ENCODE measurements at regions not wholly inside any gene's neighbourhood (a gene's known extent, or its start where the extent isn't known, plus 50 kb on each side); places are given as distances from the start of the nearest gene placed in this dataset.

- Histone ChIP-seq H3K4me1 (ENCODE audit: control insufficient read depth, extremely low read depth, insufficient read depth, low read length) (no peaks in the 10 kb centered on the region), H4K20me1 (replicated peaks; ENCODE audit: control insufficient read depth, extremely low read depth, insufficient read depth, low read length) (no peaks in the 10 kb centered on the region), H3K27me3 (ENCODE audit: control insufficient read depth in 2 of 2, insufficient read depth in 2 of 2, low read length in 2 of 2) (no peaks in the 10 kb centered on the region), H3K36me3 (ENCODE audit: control insufficient read depth in 2 of 2, extremely low read depth in 1 of 2, insufficient read depth in 2 of 2, low read length in 2 of 2) (no peaks in the 10 kb centered on the region), H3K9me3 (replicated peaks; ENCODE audit: control insufficient read depth, insufficient read depth, low read length) (no peaks in the 10 kb centered on the region), H3K4me3 (replicated peaks in 1 of 3; ENCODE audit: insufficient read depth in 1 of 3, low read depth in 1 of 3, low read length in 3 of 3) (no peak overlapping the region), H3K27ac (ENCODE audit: insufficient read depth, low read depth, low read length) (no peak overlapping the region), H2AFZ (ENCODE audit: low read depth, low read length) (no peak overlapping the region), H3K9me1 (replicated peaks; ENCODE audit: control insufficient read depth, extremely low read depth, insufficient read depth, low read length) (no peaks in the 10 kb centered on the region), H3K4me2 (ENCODE audit: insufficient read depth, low read length) (no peak overlapping the region), H3K9ac (replicated peaks; ENCODE audit: extremely low read depth, insufficient read depth, low read length) (no peak overlapping the region), H3K79me2 (ENCODE audit: control insufficient read depth, insufficient read depth, low read length) (no peaks in the 10 kb centered on the region)
- CTCF ChIA-PET, result no interaction called here
- DNase-seq (ENCODE audit: low read depth, low spot score) (no peak), FAIRE-seq (no peak)
- intact Hi-C loops (cut with micrococcal nuclease), result loop anchor here (5.0 kb wide), 1 partner anchor 309 kb away; no protein-coding TSS in a partner anchor
- no peak for TF ChIP-seq JUN (IDR thresholded peaks at IDR 0.05; ENCODE audit: borderline replicate concordance, insufficient read depth, insufficient read length, low read depth)
- TF ChIP-seq GATA2 (IDR thresholded peaks at IDR 0.05; ENCODE audit: insufficient read depth, insufficient read length, low read depth, low read length), result no peak
- TF ChIP-seq FOS (IDR thresholded peaks at IDR 0.05; ENCODE audit: borderline replicate concordance, insufficient read depth, low read length), result no peak
- no peak for TF ChIP-seq MAX (IDR thresholded peaks at IDR 0.05; ENCODE audit: insufficient read depth, insufficient read length)
- no peak for TF ChIP-seq MYC (IDR thresholded peaks at IDR 0.05; ENCODE audit: low read depth, low read length)
- POLR2A ChIA-PET, result no interaction called here
- dilution Hi-C loops (cut with MboI; ENCODE audit: extremely low pct_ligation_motif_present, low sequenced_read_pairs), result no loop called here
- no TSS peak for BruUV-seq (replicated peaks)
These were observed 212.9 kb upstream of the NAV3 start for GRCh38 chr12:77617818-77618217.

GRCh38 chr12:77615332-77615731 is 215.4 kb upstream of the NAV3 start:
- CTCF ChIA-PET, result interaction anchor here (0.9 to 1.4 kb wide), 6 partner anchors 20 to 463 kb away, joined by 3 to 7 read pairs (median 3); no protein-coding TSS in a partner anchor
- H3K9ac ChIP-seq (replicated peaks; ENCODE audit: extremely low read depth, insufficient read depth, low read length), result no peak overlapping the region
- no peaks in the 10 kb centered on the region for H3K9me3 ChIP-seq (replicated peaks; ENCODE audit: control insufficient read depth, insufficient read depth, low read length)
- H3K27ac ChIP-seq (ENCODE audit: insufficient read depth, low read depth, low read length), result no peak overlapping the region
- H3K4me2 ChIP-seq (ENCODE audit: insufficient read depth, low read length), result no peak overlapping the region
- no peaks in the 10 kb centered on the region for H3K79me2 ChIP-seq (ENCODE audit: control insufficient read depth, insufficient read depth, low read length)
- BruUV-seq (replicated peaks), result no TSS peak
- H3K4me1 ChIP-seq (ENCODE audit: control insufficient read depth, extremely low read depth, insufficient read depth, low read length), result no peaks in the 10 kb centered on the region
- H3K9me1 ChIP-seq (replicated peaks; ENCODE audit: control insufficient read depth, extremely low read depth, insufficient read depth, low read length), result no peaks in the 10 kb centered on the region
- H3K4me3 ChIP-seq (replicated peaks in 1 of 3; ENCODE audit: insufficient read depth in 1 of 3, low read depth in 1 of 3, low read length in 3 of 3), result no peak overlapping the region
- H3K27me3 ChIP-seq (ENCODE audit: control insufficient read depth in 2 of 2, insufficient read depth in 2 of 2, low read length in 2 of 2), result no peaks in the 10 kb centered on the region
- peak in 1 of 2 donors; percentile 24 for TF ChIP-seq CTCF (IDR thresholded peaks at IDR 0.05; ENCODE audit: extremely low read depth in 1 of 2, insufficient read depth in 1 of 2, low read depth in 1 of 2, low read length in 2 of 2)
- TF ChIP-seq FOS (IDR thresholded peaks at IDR 0.05; ENCODE audit: borderline replicate concordance, insufficient read depth, low read length), result no peak
- H2AFZ ChIP-seq (ENCODE audit: low read depth, low read length), result no peak overlapping the region
- intact Hi-C loops (cut with micrococcal nuclease) (loop anchor here (5.0 kb wide), 1 partner anchor 312 kb away; no protein-coding TSS in a partner anchor), dilution Hi-C loops (cut with MboI; ENCODE audit: extremely low pct_ligation_motif_present, low sequenced_read_pairs) (no loop called here)
- peak; percentile 8 for DNase-seq (ENCODE audit: low read depth, low spot score)
- FAIRE-seq, result no peak
- POLR2A ChIA-PET, result no interaction called here
- no peaks in the 10 kb centered on the region for H4K20me1 ChIP-seq (replicated peaks; ENCODE audit: control insufficient read depth, extremely low read depth, insufficient read depth, low read length)
- H3K36me3 ChIP-seq (ENCODE audit: control insufficient read depth in 2 of 2, extremely low read depth in 1 of 2, insufficient read depth in 2 of 2, low read length in 2 of 2), result no peaks in the 10 kb centered on the region

Data from endothelial cell of umbilical vein (primary cell).